RPMI8226 (cell line): ENCODE measurements at regions not wholly inside any gene's neighbourhood (a gene's known extent, or its start where the extent isn't known, plus 50 kb on each side); places are given as distances from the start of the nearest gene placed in this dataset.

ENCODE experiments used
- DNase-seq: peaks from one replicate; pipeline ENCODE4 v3.0.0-alpha.2; 2015

DNA sequence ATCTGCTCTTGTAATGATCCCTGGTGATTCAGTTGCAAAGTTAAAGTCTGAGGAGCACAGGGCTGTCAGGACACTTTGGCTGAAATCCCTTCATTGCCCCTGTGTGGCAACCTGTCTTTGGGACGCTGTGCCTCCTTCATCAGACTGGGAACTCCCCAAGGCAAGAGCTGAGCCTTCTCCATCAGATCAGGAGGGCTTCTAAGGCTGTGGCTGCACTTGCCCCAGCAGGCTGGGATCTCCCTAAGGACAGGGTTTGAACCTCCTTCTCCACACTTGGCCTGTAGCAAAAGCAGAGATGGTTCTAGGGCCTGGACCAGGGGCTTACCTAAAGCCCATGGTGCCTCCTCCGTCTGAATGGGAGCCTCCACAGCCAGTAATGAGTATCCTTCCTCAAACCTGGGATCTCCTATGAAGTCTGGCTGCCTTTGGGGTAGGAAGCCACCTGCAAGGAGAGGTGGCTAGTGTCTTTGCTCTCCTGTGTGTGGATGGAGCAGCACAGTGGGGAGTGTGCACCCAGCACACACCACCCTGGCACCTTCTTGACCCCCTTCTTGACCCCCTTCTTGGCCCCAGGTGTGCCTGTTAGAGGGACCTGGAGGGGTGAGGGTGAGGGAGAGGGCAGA, 79.0 kb upstream of the NKD1 start:
- DNase-seq = no peak

DNA sequence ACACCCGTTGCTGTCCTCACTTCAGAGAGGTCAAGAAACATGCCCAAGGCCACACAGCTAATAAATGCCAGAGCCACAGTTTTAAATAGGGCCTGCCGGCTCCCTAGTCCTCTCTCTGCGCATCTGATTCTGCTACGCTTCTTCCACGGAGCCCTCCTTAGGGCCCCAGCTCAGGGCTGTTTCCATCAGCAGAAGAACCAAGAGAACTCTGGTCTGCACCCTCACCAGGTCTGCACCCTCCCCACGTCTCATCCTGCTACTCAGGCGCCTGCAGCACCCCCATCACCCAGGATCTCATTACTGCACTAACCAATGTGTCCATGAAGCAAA, 79.5 kb upstream of the NKD1 start:
- no peak for DNase-seq

GRCh38 chr16:50467943-50468748, 80.0 kb upstream of the NKD1 start:
- peak; percentile 57 for DNase-seq

DNA sequence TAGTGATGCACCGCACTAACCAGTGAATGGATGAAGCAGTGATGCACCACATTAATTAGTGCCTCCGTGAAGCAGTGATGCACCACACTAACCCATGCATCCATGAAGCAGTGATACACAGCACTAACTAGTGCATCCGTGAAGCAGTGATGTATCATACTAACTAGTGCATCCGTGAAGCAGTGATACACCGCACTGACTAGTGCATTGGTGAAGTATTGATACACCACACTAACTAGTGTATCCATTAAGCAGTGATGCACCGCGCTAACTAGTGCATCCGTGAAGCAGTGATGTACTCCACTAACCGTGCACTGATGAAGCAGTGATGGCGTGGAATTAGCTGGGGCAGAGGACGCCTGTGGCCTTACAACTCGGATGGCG, 80.6 kb upstream of the NKD1 start:
- DNase-seq = no peak

GRCh38 chr16:50466170-50466569, 82.0 kb upstream of the NKD1 start:
- no peak for DNase-seq

- no peak for DNase-seq
Measured at GRCh38 chr16:50464325-50465290, 83.6 kb upstream of the NKD1 start.

- no peak for DNase-seq
Measured at GRCh38 chr16:50463581-50464324, 84.4 kb upstream of the NKD1 start.

DNA sequence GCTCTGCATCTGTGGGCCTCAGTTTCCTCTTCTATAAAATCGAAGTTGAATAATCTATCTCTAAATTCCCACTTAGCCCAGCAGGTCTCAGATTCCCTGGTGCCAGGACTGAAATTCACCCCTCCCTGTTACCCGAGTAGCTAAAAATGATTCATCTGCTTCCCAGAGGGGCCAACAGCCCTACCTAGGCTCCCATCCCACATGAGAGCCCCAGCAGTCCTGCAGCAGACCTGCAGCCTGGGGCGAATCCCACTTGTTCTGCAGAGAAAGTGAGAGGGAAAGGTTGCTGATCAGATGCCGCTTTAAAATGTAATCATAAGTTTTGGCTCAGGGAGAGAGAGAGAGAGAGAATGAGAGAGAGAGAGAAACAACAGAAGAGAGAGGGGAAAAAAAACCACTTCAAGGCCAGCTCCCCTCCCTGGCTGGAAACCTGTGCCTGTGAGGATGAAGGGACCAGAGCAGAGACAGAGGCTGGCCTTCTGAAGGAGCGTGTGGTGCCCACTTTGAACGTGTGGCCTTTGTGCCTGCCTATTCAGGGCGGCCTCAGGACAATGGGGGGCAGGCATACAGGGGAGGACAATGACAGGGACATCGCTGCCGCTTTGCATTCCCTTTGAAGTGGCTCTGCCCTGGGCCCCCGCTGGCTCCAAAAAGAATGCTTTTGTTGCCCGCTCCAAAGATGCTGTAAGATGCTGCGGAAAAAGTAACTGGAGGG, 85.2 kb upstream of the NKD1 start:
- no peak for DNase-seq

- DNase-seq = no peak
Measured at GRCh38 chr16:50461400-50461760, 86.8 kb upstream of the NKD1 start.

- DNase-seq = no peak
Measured at GRCh38 chr16:50460538-50461399, 87.4 kb upstream of the NKD1 start.

DNA sequence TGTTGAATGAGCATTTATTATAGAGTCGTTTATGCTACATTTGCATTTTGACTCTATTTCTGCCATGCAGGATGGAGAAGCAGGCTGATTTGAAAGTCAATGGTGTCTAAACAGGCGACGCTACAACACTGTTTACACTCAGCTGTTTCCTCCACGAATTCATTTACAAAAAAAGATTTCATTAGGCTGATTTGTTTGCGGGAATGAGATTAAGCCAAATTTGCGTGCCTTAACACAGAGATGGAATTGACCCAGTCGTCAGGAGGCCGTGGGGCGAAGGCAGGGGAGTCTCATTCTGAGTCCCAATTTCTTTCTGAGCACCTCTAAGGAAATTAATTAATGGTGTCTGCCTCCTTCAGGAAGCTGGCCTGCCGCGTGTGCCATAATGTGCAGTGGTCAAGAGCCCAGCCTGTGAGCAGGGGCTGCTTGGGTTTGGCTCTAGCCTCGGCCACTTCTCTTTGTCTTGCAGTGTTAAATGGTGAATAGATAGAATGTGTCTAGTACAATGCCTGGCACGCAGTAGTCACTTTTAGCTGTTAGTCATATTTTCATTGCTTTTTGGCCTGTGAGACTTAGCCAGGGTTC, 88.6 kb upstream of the NKD1 start:
- no peak for DNase-seq

GRCh38 chr16:50458667-50459495, 89.3 kb upstream of the NKD1 start:
- DNase-seq = no peak

GRCh38 chr16:50457979-50458491, 89.2 kb upstream of the BRD7 start:
- DNase-seq = no peak

GRCh38 chr16:50457423-50457822, 88.6 kb upstream of the BRD7 start:
- no peak for DNase-seq

GRCh38 chr16:50455288-50455845, 86.6 kb upstream of the BRD7 start:
- no peak for DNase-seq

DNA sequence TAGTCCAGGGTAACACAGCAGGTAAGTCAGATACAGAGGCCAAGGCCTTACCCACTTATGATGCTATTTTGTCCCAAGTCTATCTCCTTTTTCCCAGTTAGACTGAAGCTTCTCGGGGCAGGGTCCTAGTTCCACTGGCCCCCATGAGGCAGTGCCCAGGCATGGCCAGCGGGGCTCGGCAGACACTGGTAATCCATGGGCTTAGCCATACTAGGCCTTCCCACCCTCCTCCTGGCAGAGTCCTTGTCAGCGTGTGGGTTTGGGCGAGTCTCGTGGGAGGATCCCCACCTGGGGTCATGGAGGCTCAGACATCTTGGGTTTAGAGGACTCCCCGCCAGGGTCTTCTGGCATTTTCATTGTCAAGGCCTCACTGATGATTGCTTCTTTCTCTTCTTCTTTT, 84.7 kb upstream of the BRD7 start:
- no peak for DNase-seq

DNA sequence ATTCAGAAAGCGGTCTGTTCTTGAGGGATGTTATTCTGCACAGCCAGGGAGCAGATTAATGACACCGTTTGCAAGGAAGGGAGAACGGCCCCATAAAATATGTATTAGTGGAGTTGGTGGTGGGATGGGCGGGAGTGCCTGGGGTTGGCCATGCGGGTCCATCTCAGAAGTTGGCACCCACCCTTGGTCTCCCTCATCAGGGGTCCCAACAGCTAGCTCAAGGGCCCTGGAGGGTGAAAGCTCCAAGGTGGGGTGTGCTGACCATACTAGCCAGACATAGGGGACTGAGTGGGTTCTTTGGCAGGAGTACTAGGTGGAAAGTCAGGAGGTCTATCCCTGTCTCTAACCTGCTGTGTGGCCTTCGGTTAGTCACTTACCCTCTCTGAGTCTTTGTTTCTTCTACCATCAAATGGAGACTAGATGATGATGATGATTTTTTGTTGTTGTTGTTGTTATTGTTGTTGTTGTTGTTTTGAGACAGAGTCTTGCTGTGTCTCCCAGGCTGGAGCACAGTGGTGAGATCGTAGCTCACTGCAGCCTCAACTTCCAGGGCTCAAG, 83.2 kb upstream of the BRD7 start:
- no peak for DNase-seq

DNA sequence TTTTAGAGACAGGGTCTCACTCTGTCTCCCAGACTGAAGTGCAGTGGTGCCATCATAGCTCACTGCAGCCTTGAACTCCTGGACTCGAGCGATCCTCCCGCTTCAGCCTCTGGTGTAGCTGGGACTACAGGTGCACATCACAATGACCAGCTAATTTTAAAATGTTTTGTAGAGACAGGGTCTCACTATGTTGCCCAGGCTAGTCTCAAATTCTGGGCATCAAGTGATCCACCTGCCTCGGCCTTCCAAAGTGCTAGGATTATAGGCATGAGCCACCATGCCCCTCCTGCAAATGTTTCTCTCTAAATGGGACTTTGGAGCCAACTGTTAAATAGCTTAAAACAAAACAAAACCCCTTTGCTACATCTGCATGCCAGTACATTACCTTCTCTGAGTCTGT, 82.2 kb upstream of the BRD7 start:
- DNase-seq = no peak

DNA sequence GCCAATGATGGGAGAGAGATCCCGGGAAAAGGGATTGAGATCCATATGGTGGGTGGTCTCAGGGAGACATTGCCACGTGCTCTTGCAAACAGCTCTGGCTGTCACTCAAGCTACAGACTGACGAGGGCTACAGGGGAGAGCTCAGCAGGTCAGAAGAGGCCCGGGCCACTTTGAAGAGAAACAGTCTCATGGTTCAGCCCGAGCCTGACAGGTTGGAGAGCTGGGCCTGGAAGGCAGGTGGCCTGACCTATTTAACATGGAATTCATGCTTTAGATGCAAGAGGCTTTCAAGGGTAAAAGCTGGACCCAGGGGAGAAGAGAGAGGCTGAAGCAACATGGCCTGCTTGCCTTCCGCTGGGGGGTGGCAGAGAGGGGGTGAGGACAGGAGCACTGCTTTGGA, 81.0 kb upstream of the BRD7 start:
- no peak for DNase-seq
